ENCODE measurements at regions not wholly inside any gene's neighbourhood (a gene's known extent, or its start where the extent isn't known, plus 50 kb on each side); places are given as distances from the start of the nearest gene placed in this dataset.

- Histone ChIP-seq H3K9me3 (ENCODE audit: control insufficient read depth in 2 of 2, insufficient read depth in 1 of 2, low read depth in 1 of 2, low read length in 1 of 2) (peaks cover 0 to 4% of the 10 kb centered on the region in 2 donors), H3K4me1 (ENCODE audit: control insufficient read depth in 2 of 2, insufficient read depth in 2 of 2, low read length in 1 of 2) (no peaks in the 10 kb centered on the region), H3K27ac (ENCODE audit: low read depth in 2 of 2, low read length in 1 of 2) (no peak overlapping the region), H3K27me3 (ENCODE audit: control insufficient read depth in 1 of 2, insufficient read depth in 2 of 2, low read length in 2 of 2) (peaks cover 0 to 3% of the 10 kb centered on the region in 2 donors), H3K4me3 (ENCODE audit: low read depth in 1 of 2, low read length in 2 of 2) (no peak overlapping the region), H3K36me3 (ENCODE audit: control insufficient read depth in 2 of 2, insufficient read depth in 2 of 2, low read length in 1 of 2) (no peaks in the 10 kb centered on the region)
- 45 to 54% methylated on average over 1 of the region's 1 CpG for WGBS, 2 donors
These were observed 75.5 kb upstream of the PCGF5 start for GRCh38 chr10:91144961-91145360.

- Histone ChIP-seq H3K9me3 (ENCODE audit: control insufficient read depth in 2 of 2, insufficient read depth in 1 of 2, low read depth in 1 of 2, low read length in 1 of 2) (peaks cover 0 to 4% of the 10 kb centered on the region in 2 donors), H3K4me1 (ENCODE audit: control insufficient read depth in 2 of 2, insufficient read depth in 2 of 2, low read length in 1 of 2) (no peaks in the 10 kb centered on the region), H3K27ac (ENCODE audit: low read depth in 2 of 2, low read length in 1 of 2) (no peak overlapping the region), H3K27me3 (ENCODE audit: control insufficient read depth in 1 of 2, insufficient read depth in 2 of 2, low read length in 2 of 2) (peaks cover 0 to 3% of the 10 kb centered on the region in 2 donors), H3K36me3 (ENCODE audit: control insufficient read depth in 2 of 2, insufficient read depth in 2 of 2, low read length in 1 of 2) (no peaks in the 10 kb centered on the region), H3K4me3 (ENCODE audit: low read depth in 1 of 2, low read length in 2 of 2) (no peak overlapping the region)
- 76 to 83% methylated on average over 1 of the region's 1 CpG for WGBS, 2 donors
These were observed 74.3 kb upstream of the PCGF5 start for GRCh38 chr10:91146146-91146545.

DNA sequence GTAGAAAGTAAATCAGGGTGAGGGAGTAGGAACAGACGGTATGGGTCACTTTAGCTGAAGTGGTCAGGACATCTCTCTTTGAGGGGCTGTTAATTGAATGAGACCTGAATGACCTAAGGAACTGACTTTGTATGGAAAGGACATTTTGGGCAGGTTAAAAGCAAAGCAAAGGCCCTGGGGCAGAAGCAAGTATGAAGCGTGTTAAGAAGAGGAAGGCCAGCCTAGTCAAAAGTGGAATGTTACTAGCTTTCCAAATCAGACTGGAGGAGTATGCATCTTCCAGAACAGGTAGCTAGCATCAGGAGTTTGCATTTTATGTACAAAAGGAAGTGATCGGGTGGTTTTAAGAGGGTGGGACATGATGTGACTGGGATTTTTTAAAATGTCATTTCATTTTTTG lies 70.9 kb upstream of the PCGF5 start:
- Histone ChIP-seq H3K36me3 (ENCODE audit: control insufficient read depth in 2 of 2, insufficient read depth in 2 of 2, low read length in 1 of 2) (no peaks in the 10 kb centered on the region), H3K9me3 (ENCODE audit: control insufficient read depth in 2 of 2, insufficient read depth in 1 of 2, low read depth in 1 of 2, low read length in 1 of 2) (no peaks in the 10 kb centered on the region), H3K4me3 (ENCODE audit: low read depth in 1 of 2, low read length in 2 of 2) (no peak overlapping the region), H3K4me1 (ENCODE audit: control insufficient read depth in 2 of 2, insufficient read depth in 2 of 2, low read length in 1 of 2) (no peaks in the 10 kb centered on the region), H3K27ac (ENCODE audit: low read depth in 2 of 2, low read length in 1 of 2) (no peak overlapping the region), H3K27me3 (ENCODE audit: control insufficient read depth in 1 of 2, insufficient read depth in 2 of 2, low read length in 2 of 2) (peaks cover 0 to 3% of the 10 kb centered on the region in 2 donors)
- WGBS, 2 donors, result 92% methylated on average over 3 of the region's 3 CpGs

DNA sequence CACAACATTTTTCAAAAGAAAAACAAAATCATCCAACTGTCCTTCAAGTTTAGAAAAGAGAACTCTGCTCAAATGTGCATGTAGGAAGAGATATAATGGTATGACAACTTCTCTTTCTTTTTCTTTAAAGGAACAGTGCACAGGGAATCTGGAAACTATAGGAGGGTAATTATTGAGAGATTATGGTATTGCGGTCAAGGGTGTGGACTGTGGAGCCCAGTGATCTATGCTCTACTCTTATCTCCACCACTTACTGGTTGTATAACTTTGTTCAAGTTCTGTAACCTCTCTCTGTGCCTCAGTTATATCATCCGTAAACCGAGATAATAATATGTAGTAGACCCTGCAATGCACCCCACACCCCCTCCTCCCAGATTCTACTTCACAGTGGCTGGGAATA lies 69.8 kb upstream of the PCGF5 start:
- H3K27ac ChIP-seq (ENCODE audit: low read depth in 2 of 2, low read length in 1 of 2), result no peak overlapping the region
- no peaks in the 10 kb centered on the region for H3K4me1 ChIP-seq (ENCODE audit: control insufficient read depth in 2 of 2, insufficient read depth in 2 of 2, low read length in 1 of 2)
- WGBS, 2 donors, result 87 to 93% methylated on average over 3 of the region's 3 CpGs
- no peaks in the 10 kb centered on the region for H3K27me3 ChIP-seq (ENCODE audit: control insufficient read depth in 1 of 2, insufficient read depth in 2 of 2, low read length in 2 of 2)
- no peak overlapping the region for H3K4me3 ChIP-seq (ENCODE audit: low read depth in 1 of 2, low read length in 2 of 2)
- no peaks in the 10 kb centered on the region for H3K36me3 ChIP-seq (ENCODE audit: control insufficient read depth in 2 of 2, insufficient read depth in 2 of 2, low read length in 1 of 2)
- no peaks in the 10 kb centered on the region for H3K9me3 ChIP-seq (ENCODE audit: control insufficient read depth in 2 of 2, insufficient read depth in 1 of 2, low read depth in 1 of 2, low read length in 1 of 2)

DNA sequence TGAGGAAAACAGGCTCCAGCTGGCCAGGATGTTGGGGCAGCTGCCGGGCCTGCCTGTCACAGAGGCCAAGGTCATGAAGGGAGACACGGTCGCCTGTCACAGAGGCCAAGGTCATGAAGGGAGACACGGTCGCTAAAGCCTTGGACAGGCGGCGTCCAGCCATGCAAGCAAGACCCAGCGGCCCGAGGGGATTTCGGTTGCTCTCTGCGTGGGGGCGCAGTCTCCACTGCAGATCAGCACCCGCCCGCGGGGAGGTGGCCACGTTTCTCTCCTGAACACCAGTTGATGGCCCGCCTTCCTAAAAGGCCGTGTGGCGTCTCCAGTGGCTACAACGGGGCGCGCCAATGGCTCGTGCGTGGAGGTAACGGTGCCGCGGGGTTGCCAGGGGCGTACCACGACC lies 67.0 kb upstream of the PCGF5 start:
- no peaks in the 10 kb centered on the region for H3K36me3 ChIP-seq (ENCODE audit: control insufficient read depth in 2 of 2, insufficient read depth in 2 of 2, low read length in 1 of 2)
- no peak overlapping the region for H3K4me3 ChIP-seq (ENCODE audit: low read depth in 1 of 2, low read length in 2 of 2)
- WGBS, 2 donors, result 92 to 96% methylated on average over 29 of the region's 29 CpGs

GRCh38 chr10:91154842-91155241 lies 65.6 kb upstream of the PCGF5 start:
- no peaks in the 10 kb centered on the region for H3K4me1 ChIP-seq (ENCODE audit: control insufficient read depth in 2 of 2, insufficient read depth in 2 of 2, low read length in 1 of 2)
- 79 to 80% methylated on average over 2 of the region's 2 CpGs for WGBS, 2 donors
- no peak overlapping the region for H3K4me3 ChIP-seq (ENCODE audit: low read depth in 1 of 2, low read length in 2 of 2)
- no peaks in the 10 kb centered on the region for H3K27me3 ChIP-seq (ENCODE audit: control insufficient read depth in 1 of 2, insufficient read depth in 2 of 2, low read length in 2 of 2)
- H3K27ac ChIP-seq (ENCODE audit: low read depth in 2 of 2, low read length in 1 of 2), result no peak overlapping the region
- no peaks in the 10 kb centered on the region for H3K9me3 ChIP-seq (ENCODE audit: control insufficient read depth in 2 of 2, insufficient read depth in 1 of 2, low read depth in 1 of 2, low read length in 1 of 2)
- H3K36me3 ChIP-seq (ENCODE audit: control insufficient read depth in 2 of 2, insufficient read depth in 2 of 2, low read length in 1 of 2), result no peaks in the 10 kb centered on the region

More for the DNA sequence above, 67.0 kb upstream of the PCGF5 start:
- Histone ChIP-seq H3K9me3 (ENCODE audit: control insufficient read depth in 2 of 2, insufficient read depth in 1 of 2, low read depth in 1 of 2, low read length in 1 of 2) (no peaks in the 10 kb centered on the region), H3K27me3 (ENCODE audit: control insufficient read depth in 1 of 2, insufficient read depth in 2 of 2, low read length in 2 of 2) (no peaks in the 10 kb centered on the region), H3K4me1 (ENCODE audit: control insufficient read depth in 2 of 2, insufficient read depth in 2 of 2, low read length in 1 of 2) (no peaks in the 10 kb centered on the region), H3K27ac (ENCODE audit: low read depth in 2 of 2, low read length in 1 of 2) (no peak overlapping the region)

DNA sequence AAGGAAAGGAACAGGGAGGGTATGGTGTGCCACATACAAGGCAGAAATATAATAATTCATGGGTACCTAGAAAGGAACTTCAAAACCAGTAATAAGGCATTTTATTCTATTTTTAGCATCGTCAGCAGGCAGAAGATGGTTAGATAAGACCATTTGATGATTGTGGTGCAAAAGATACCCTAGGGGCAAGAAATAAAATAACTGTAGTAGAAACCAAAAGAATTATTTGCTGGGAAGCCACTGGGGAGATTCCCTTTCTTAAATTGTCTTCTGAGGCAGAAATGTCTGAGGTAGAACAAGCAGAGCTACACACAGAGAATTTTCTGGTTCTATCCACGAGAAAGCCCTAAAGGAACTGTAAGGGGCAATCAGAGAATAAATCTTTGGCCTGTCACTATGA lies 64.3 kb upstream of the PCGF5 start:
- no peak overlapping the region for H3K4me3 ChIP-seq (ENCODE audit: low read depth in 1 of 2, low read length in 2 of 2)
- H3K27ac ChIP-seq (ENCODE audit: low read depth in 2 of 2, low read length in 1 of 2), result no peak overlapping the region
- H3K27me3 ChIP-seq (ENCODE audit: control insufficient read depth in 1 of 2, insufficient read depth in 2 of 2, low read length in 2 of 2), result no peaks in the 10 kb centered on the region
- no peaks in the 10 kb centered on the region for H3K9me3 ChIP-seq (ENCODE audit: control insufficient read depth in 2 of 2, insufficient read depth in 1 of 2, low read depth in 1 of 2, low read length in 1 of 2)
- no peaks in the 10 kb centered on the region for H3K4me1 ChIP-seq (ENCODE audit: control insufficient read depth in 2 of 2, insufficient read depth in 2 of 2, low read length in 1 of 2)
- no peaks in the 10 kb centered on the region for H3K36me3 ChIP-seq (ENCODE audit: control insufficient read depth in 2 of 2, insufficient read depth in 2 of 2, low read length in 1 of 2)
- 84 to 94% methylated on average over 2 of the region's 2 CpGs for WGBS, 2 donors

DNA sequence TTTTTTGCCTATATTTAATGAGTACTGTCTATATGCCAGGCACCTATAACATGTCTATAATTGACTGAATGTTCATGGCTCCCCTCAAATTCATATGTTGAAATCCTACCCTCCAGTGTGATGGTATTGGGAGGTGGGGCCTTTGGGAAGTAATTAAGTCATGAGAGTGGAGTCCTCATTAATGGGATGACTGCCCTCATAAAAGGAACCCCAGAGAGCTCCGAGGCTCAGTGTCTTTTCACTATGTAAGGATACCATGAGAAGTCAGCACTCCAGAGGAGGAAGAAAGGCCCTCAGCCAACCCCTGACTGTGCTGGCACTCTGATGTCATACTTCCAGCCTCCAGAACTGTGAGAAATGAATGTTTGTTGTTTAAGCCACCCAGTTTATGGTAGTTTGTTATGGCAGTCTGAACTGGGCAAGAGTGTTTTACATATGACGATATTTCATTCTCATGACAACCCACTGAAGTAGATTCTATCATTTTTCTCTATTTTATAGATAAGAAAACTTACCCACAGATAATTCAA lies 61.1 kb upstream of the PCGF5 start:
- Histone ChIP-seq H3K9me3 (ENCODE audit: control insufficient read depth in 2 of 2, insufficient read depth in 1 of 2, low read depth in 1 of 2, low read length in 1 of 2) (no peaks in the 10 kb centered on the region), H3K27me3 (ENCODE audit: control insufficient read depth in 1 of 2, insufficient read depth in 2 of 2, low read length in 2 of 2) (no peaks in the 10 kb centered on the region), H3K4me3 (ENCODE audit: low read depth in 1 of 2, low read length in 2 of 2) (no peak overlapping the region), H3K4me1 (ENCODE audit: control insufficient read depth in 2 of 2, insufficient read depth in 2 of 2, low read length in 1 of 2) (no peaks in the 10 kb centered on the region), H3K36me3 (ENCODE audit: control insufficient read depth in 2 of 2, insufficient read depth in 2 of 2, low read length in 1 of 2) (no peaks in the 10 kb centered on the region), H3K27ac (ENCODE audit: low read depth in 2 of 2, low read length in 1 of 2) (no peak overlapping the region)
- WGBS, 2 donors, result 75 to 91% methylated on average over 2 of the region's 2 CpGs

- H3K4me3 ChIP-seq (ENCODE audit: low read depth in 1 of 2, low read length in 2 of 2), result peak overlapping the region; percentile 72 to 74
- no peaks in the 10 kb centered on the region for H3K9me3 ChIP-seq (ENCODE audit: control insufficient read depth in 2 of 2, insufficient read depth in 1 of 2, low read depth in 1 of 2, low read length in 1 of 2)
- H3K27me3 ChIP-seq (ENCODE audit: control insufficient read depth in 1 of 2, insufficient read depth in 2 of 2, low read length in 2 of 2), result no peaks in the 10 kb centered on the region
- H3K4me1 ChIP-seq (ENCODE audit: control insufficient read depth in 2 of 2, insufficient read depth in 2 of 2, low read length in 1 of 2), result no peaks in the 10 kb centered on the region
- peak overlapping the region; percentile 86 to 94 for H3K27ac ChIP-seq (ENCODE audit: low read depth in 2 of 2, low read length in 1 of 2)
- no peaks in the 10 kb centered on the region for H3K36me3 ChIP-seq (ENCODE audit: control insufficient read depth in 2 of 2, insufficient read depth in 2 of 2, low read length in 1 of 2)
- 7 to 14% methylated on average over 12 to 13 of the region's 13 CpGs for WGBS, 2 donors
These were observed 58.4 kb upstream of the PCGF5 start for GRCh38 chr10:91162050-91162494.

DNA sequence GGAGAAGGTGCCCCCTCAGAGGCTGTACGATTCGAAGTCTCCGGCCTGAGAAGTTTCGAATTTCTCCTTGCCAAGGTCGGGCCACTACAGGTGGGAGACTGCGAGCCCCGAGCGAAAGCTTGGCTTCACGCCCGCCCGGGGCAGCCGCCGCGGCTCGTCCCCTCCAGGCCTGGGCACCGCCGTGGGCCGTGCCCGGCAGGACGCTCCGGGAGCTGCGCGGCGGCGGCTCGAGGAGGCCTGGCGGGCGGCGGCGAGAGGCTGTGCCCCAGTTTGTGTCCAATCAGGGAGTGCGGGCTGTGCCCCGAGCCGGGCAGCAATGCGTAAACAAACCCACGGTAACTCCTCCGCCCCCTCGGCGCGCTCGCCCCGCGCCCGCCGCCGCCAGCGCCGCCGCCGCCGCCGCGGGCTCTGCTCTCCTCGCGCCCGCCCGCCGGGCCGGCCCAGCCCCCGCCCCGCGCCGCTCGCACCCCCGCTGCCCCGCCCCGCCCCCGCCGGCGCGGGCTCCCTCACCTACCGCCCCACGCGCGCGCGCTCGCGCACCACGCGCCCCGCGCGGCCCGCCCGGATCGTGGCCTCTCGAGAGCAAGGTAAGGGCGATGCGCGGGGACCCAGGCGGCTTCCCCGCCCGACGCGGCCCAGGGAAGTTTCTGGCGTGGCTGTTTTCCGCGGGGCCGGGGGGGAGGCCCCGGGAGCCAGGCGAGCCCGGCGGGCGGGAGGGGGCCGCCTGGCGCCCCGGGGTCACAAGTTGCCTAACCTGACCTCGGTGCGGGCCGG lies 57.8 kb upstream of the PCGF5 start:
- WGBS, 2 donors, result 1 to 2% methylated on average over 58 to 110 of the region's 110 CpGs

More for the DNA sequence above, 57.8 kb upstream of the PCGF5 start:
- peak overlapping the region; percentile 74 to 79 for H3K4me3 ChIP-seq (ENCODE audit: low read depth in 1 of 2, low read length in 2 of 2)
- H3K9me3 ChIP-seq (ENCODE audit: control insufficient read depth in 2 of 2, insufficient read depth in 1 of 2, low read depth in 1 of 2, low read length in 1 of 2), result no peaks in the 10 kb centered on the region
- no peaks in the 10 kb centered on the region for H3K36me3 ChIP-seq (ENCODE audit: control insufficient read depth in 2 of 2, insufficient read depth in 2 of 2, low read length in 1 of 2)
- H3K27ac ChIP-seq (ENCODE audit: low read depth in 2 of 2, low read length in 1 of 2), result peak overlapping the region; percentile 86 to 94
- no peaks in the 10 kb centered on the region for H3K4me1 ChIP-seq (ENCODE audit: control insufficient read depth in 2 of 2, insufficient read depth in 2 of 2, low read length in 1 of 2)
- no peaks in the 10 kb centered on the region for H3K27me3 ChIP-seq (ENCODE audit: control insufficient read depth in 1 of 2, insufficient read depth in 2 of 2, low read length in 2 of 2)
